ENCODE measurements at regions not wholly inside any gene's neighbourhood (a gene's known extent, or its start where the extent isn't known, plus 50 kb on each side); places are given as distances from the start of the nearest gene placed in this dataset.
"Not testable (repeated sequence)": the region's sequence is repeated elsewhere in the genome, so short reads cannot be mapped to it uniquely, and the experiment has no call there.

- no peak for DNase-seq
These were observed 329.7 kb downstream of the LMBRD1 start for GRCh38 chr6:69466979-69467570.

GRCh38 chr6:69465866-69466265 is 330.9 kb downstream of the LMBRD1 start:
- DNase-seq: no peak

GRCh38 chr6:69456086-69456485 is 340.7 kb downstream of the LMBRD1 start:
- no peak for DNase-seq

GRCh38 chr6:69454619-69455018 is 342.2 kb downstream of the LMBRD1 start:
- DNase-seq: not testable (repeated sequence)

- DNase-seq: not testable (repeated sequence)
These were observed 346.3 kb downstream of the LMBRD1 start for GRCh38 chr6:69450493-69450892.

- no peak for DNase-seq
These were observed 346.9 kb downstream of the LMBRD1 start for GRCh38 chr6:69449887-69450286.

Data from MV-4-11 (cell line).